ENCODE measurements at regions not wholly inside any gene's neighbourhood (a gene's known extent, or its start where the extent isn't known, plus 50 kb on each side); places are given as distances from the start of the nearest gene placed in this dataset.

GRCh38 chr7:13278020-13278419 is 590.6 kb downstream of the ARL4A start:
- intact Hi-C loops (cut with DNase I): loop anchor here (10.0 kb wide), 1 partner anchor 1407 kb away; no protein-coding TSS in a partner anchor
- H3K27me3 ChIP-seq (ENCODE audit: control insufficient read depth, insufficient read depth, low read length): no peaks in the 10 kb centered on the region
- no peak for DNase-seq
- H3K4me1 ChIP-seq (ENCODE audit: control insufficient read depth in 2 of 3, insufficient read depth in 2 of 3, low read depth in 1 of 3, low read length in 3 of 3): no peaks in the 10 kb centered on the region
- no peak for TF ChIP-seq CTCF (IDR thresholded peaks at IDR 0.05; ENCODE audit: borderline replicate concordance, extremely low read depth, insufficient read depth)
- H3K36me3 ChIP-seq (ENCODE audit: control insufficient read depth in 2 of 3, insufficient read depth in 3 of 3, low read length in 3 of 3): no peaks in the 10 kb centered on the region
- H3K27ac ChIP-seq (ENCODE audit: low read depth in 2 of 2, low read length in 2 of 2): no peak overlapping the region
- no peak for FAIRE-seq
- no peaks in the 10 kb centered on the region for H3K9me3 ChIP-seq (ENCODE audit: control insufficient read depth in 2 of 3, insufficient read depth in 1 of 3, low read length in 3 of 3)
- H3K4me3 ChIP-seq (ENCODE audit: low read length in 3 of 3): no peak overlapping the region
- H3K9ac ChIP-seq (ENCODE audit: low read length in 3 of 3): no peak overlapping the region

GRCh38 chr7:13279854-13280435 is 592.5 kb downstream of the ARL4A start:
- Histone ChIP-seq H3K27ac (ENCODE audit: low read depth in 2 of 2, low read length in 2 of 2) (no peak overlapping the region), H3K36me3 (ENCODE audit: control insufficient read depth in 2 of 3, insufficient read depth in 3 of 3, low read length in 3 of 3) (no peaks in the 10 kb centered on the region), H3K9ac (ENCODE audit: low read length in 3 of 3) (no peak overlapping the region), H3K9me3 (ENCODE audit: control insufficient read depth in 2 of 3, insufficient read depth in 1 of 3, low read length in 3 of 3) (no peaks in the 10 kb centered on the region), H3K27me3 (ENCODE audit: control insufficient read depth, insufficient read depth, low read length) (no peaks in the 10 kb centered on the region), H3K4me3 (ENCODE audit: low read length in 3 of 3) (no peak overlapping the region), H3K4me1 (ENCODE audit: control insufficient read depth in 2 of 3, insufficient read depth in 2 of 3, low read depth in 1 of 3, low read length in 3 of 3) (no peaks in the 10 kb centered on the region)
- peak; percentile 97 for FAIRE-seq
- TF ChIP-seq CTCF (IDR thresholded peaks at IDR 0.05; ENCODE audit: borderline replicate concordance, extremely low read depth, insufficient read depth): peak; percentile 8
- intact Hi-C loops (cut with DNase I): loop anchor here (10.0 kb wide), 2 partner anchors 1175 to 1405 kb away; no protein-coding TSS in a partner anchor
- peak in 2 of 5 donors; percentile 26 to 53 for DNase-seq

GRCh38 chr7:13282377-13282980 is 595.0 kb downstream of the ARL4A start:
- no peak for TF ChIP-seq CTCF (IDR thresholded peaks at IDR 0.05; ENCODE audit: borderline replicate concordance, extremely low read depth, insufficient read depth)
- FAIRE-seq: no peak
- intact Hi-C loops (cut with DNase I): loop anchor here (10.0 kb wide), 1 partner anchor 1172 kb away; no protein-coding TSS in a partner anchor
- DNase-seq: peak in 2 of 5 donors; percentile 26 to 53
- Histone ChIP-seq H3K4me3 (ENCODE audit: low read length in 3 of 3) (no peak overlapping the region), H3K36me3 (ENCODE audit: control insufficient read depth in 2 of 3, insufficient read depth in 3 of 3, low read length in 3 of 3) (no peaks in the 10 kb centered on the region), H3K9ac (ENCODE audit: low read length in 3 of 3) (no peak overlapping the region), H3K4me1 (ENCODE audit: control insufficient read depth in 2 of 3, insufficient read depth in 2 of 3, low read depth in 1 of 3, low read length in 3 of 3) (no peaks in the 10 kb centered on the region), H3K27ac (ENCODE audit: low read depth in 2 of 2, low read length in 2 of 2) (no peak overlapping the region), H3K9me3 (ENCODE audit: control insufficient read depth in 2 of 3, insufficient read depth in 1 of 3, low read length in 3 of 3) (no peaks in the 10 kb centered on the region), H3K27me3 (ENCODE audit: control insufficient read depth, insufficient read depth, low read length) (no peaks in the 10 kb centered on the region)
